ENCODE measurements at regions not wholly inside any gene's neighbourhood (a gene's known extent, or its start where the extent isn't known, plus 50 kb on each side); places are given as distances from the start of the nearest gene placed in this dataset.

DNA sequence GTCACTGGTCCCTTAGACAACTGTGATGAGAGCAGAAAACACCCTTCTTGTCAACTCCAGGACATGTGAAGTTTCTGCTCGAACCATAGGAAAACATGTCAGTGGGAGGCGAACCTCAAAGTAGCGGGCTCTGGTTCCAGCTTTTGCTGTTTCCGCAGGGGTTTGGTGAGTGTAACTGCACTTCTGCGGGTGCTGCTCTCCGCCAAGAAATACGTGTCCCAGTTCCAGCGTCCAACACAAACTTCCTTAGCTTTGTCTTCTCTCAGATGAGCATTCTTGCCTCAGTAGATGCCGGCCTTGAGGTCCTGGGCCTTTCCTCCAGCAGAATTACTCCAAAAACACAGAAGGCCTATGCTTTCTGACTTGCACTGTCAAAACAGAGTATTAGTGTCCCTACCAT lies 156.3 kb downstream of the FNDC1 start:
- no peak overlapping the region for H3K4me3 ChIP-seq (ENCODE audit: low read length)
- DNase-seq (ENCODE audit: low read depth, low spot score): no peak

DNA sequence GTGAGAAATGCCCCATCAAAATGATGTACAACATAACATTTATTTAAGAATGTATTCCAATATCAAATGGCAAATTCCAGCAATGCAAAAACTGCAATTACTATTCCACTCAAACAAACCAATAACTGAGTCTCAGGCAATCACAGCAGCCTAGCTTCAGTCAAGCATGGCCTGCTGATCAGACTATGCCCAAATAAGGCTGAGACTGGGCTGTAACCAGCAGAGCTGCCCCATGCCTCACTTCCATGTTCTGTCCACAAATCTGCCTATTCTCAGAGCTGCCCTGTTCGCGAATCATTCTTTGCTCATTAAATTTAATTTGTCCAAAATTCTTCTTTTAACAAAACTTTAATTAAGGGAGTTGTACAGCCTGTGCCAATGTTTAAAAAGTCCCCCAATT lies 155.4 kb downstream of the FNDC1 start:
- no peak for DNase-seq (ENCODE audit: low read depth, low spot score)
- no peak overlapping the region for H3K4me3 ChIP-seq (ENCODE audit: low read length)

All from Jurkat, Clone E6-1 (cell line).